ENCODE measurements at regions not wholly inside any gene's neighbourhood (a gene's known extent, or its start where the extent isn't known, plus 50 kb on each side); places are given as distances from the start of the nearest gene placed in this dataset.

GRCh38 chr5:121175986-121176385 lies 675.7 kb upstream of the FTMT start:
- ChIA-PET CTCF (no interaction called here), POLR2A (ENCODE audit: unreplicated experiment) (no interaction called here)
- Histone ChIP-seq H4K20me1 (ENCODE audit: insufficient read depth) (no peaks in the 10 kb centered on the region), H3K4me1 (replicated peaks; ENCODE audit: insufficient read depth) (no peaks in the 10 kb centered on the region), H3K27me3 (ENCODE audit: insufficient read depth, low read depth) (no peaks in the 10 kb centered on the region), H3K9me3 (ENCODE audit: insufficient read depth, low read depth) (no peaks in the 10 kb centered on the region), H3K4me2 (no peak overlapping the region), H3K9me2 (ENCODE audit: insufficient read depth) (no peaks in the 10 kb centered on the region), H3F3A (ENCODE audit: insufficient read depth, low read depth) (no peaks in the 10 kb centered on the region), H2AFZ (no peak overlapping the region), H3K4me3 (no peak overlapping the region), H3K27ac (no peak overlapping the region), H3K36me3 (ENCODE audit: low read depth) (no peaks in the 10 kb centered on the region), H3K79me2 (ENCODE audit: low read depth) (no peaks in the 10 kb centered on the region)
- no TSS peak for BruUV-seq (replicated peaks)
- TF ChIP-seq CTCF (conservative IDR thresholded peaks at IDR 0.05) (no peak), EZH2 (IDR thresholded peaks at IDR 0.05; ENCODE audit: low read depth) (no peak)
- DNase-seq = no peak
- intact Hi-C loops (cut with micrococcal nuclease; ENCODE audit: unreplicated experiment) = no loop called here

- H2AFZ ChIP-seq = no peak overlapping the region
- H3K36me3 ChIP-seq (ENCODE audit: low read depth) = no peaks in the 10 kb centered on the region
- no peaks in the 10 kb centered on the region for H3K9me3 ChIP-seq (ENCODE audit: insufficient read depth, low read depth)
- ChIA-PET POLR2A (ENCODE audit: unreplicated experiment) (no interaction called here), CTCF (no interaction called here)
- no peaks in the 10 kb centered on the region for H3F3A ChIP-seq (ENCODE audit: insufficient read depth, low read depth)
- H3K4me1 ChIP-seq (replicated peaks; ENCODE audit: insufficient read depth) = no peaks in the 10 kb centered on the region
- H3K9me2 ChIP-seq (ENCODE audit: insufficient read depth) = no peaks in the 10 kb centered on the region
- no peaks in the 10 kb centered on the region for H3K27me3 ChIP-seq (ENCODE audit: insufficient read depth, low read depth)
- no peaks in the 10 kb centered on the region for H4K20me1 ChIP-seq (ENCODE audit: insufficient read depth)
- no peak overlapping the region for H3K4me3 ChIP-seq
- no peaks in the 10 kb centered on the region for H3K79me2 ChIP-seq (ENCODE audit: low read depth)
- no TSS peak for BruUV-seq (replicated peaks)
- no peak overlapping the region for H3K4me2 ChIP-seq
- DNase-seq = no peak
- no peak overlapping the region for H3K27ac ChIP-seq
- intact Hi-C loops (cut with micrococcal nuclease; ENCODE audit: unreplicated experiment) = loop anchor here (10.0 kb wide), 1 partner anchor 58 kb away; no protein-coding TSS in a partner anchor
- TF ChIP-seq CTCF (conservative IDR thresholded peaks at IDR 0.05) = no peak
- TF ChIP-seq EZH2 (IDR thresholded peaks at IDR 0.05; ENCODE audit: low read depth) = no peak
Measured at GRCh38 chr5:121182788-121183490, 668.7 kb upstream of the FTMT start.

- no peaks in the 10 kb centered on the region for H3K9me3 ChIP-seq (ENCODE audit: insufficient read depth, low read depth)
- no peak overlapping the region for H3K27ac ChIP-seq
- no peaks in the 10 kb centered on the region for H3K27me3 ChIP-seq (ENCODE audit: insufficient read depth, low read depth)
- ChIA-PET CTCF (no interaction called here), POLR2A (ENCODE audit: unreplicated experiment) (no interaction called here)
- intact Hi-C loops (cut with micrococcal nuclease; ENCODE audit: unreplicated experiment) = loop anchor here (10.0 kb wide), 1 partner anchor 64 kb away; no protein-coding TSS in a partner anchor
- no peaks in the 10 kb centered on the region for H3K9me2 ChIP-seq (ENCODE audit: insufficient read depth)
- H3K4me3 ChIP-seq = no peak overlapping the region
- no peaks in the 10 kb centered on the region for H3K4me1 ChIP-seq (replicated peaks; ENCODE audit: insufficient read depth)
- H3K36me3 ChIP-seq (ENCODE audit: low read depth) = no peaks in the 10 kb centered on the region
- TF ChIP-seq CTCF (conservative IDR thresholded peaks at IDR 0.05) (no peak), EZH2 (IDR thresholded peaks at IDR 0.05; ENCODE audit: low read depth) (no peak)
- H3K4me2 ChIP-seq = no peak overlapping the region
- no peaks in the 10 kb centered on the region for H4K20me1 ChIP-seq (ENCODE audit: insufficient read depth)
- BruUV-seq (replicated peaks) = no TSS peak
- no peak overlapping the region for H2AFZ ChIP-seq
- DNase-seq = no peak
- no peaks in the 10 kb centered on the region for H3K79me2 ChIP-seq (ENCODE audit: low read depth)
- no peaks in the 10 kb centered on the region for H3F3A ChIP-seq (ENCODE audit: insufficient read depth, low read depth)
Measured at GRCh38 chr5:121188849-121189248, 662.8 kb upstream of the FTMT start.
